GM12878 (cell line): ENCODE measurements at regions not wholly inside any gene's neighbourhood (a gene's known extent, or its start where the extent isn't known, plus 50 kb on each side); places are given as distances from the start of the nearest gene placed in this dataset.

Source experiments
- ATAC-seq: fragments of 200-7000 bp; cut with Tn5 transposase; 3 replicates; pipeline ENCODE4 v1.9.1; 2020; ENCODE audit warnings: mild to moderate bottlenecking, moderate library complexity
- BruUV-seq: library from RNA; stranded (reverse); fragments of 400-500 nt; replicated peaks from 2 replicates; lab custom pipeline; 2021; lab: Mats Ljungman, UMichigan
- CTCF ChIA-PET: fragments of 300-600 bp; sonication (Branson Sonifier 250); formaldehyde crosslinking; extraction: SDS; loops from one replicate; lab custom pipeline; 2021; ENCODE audit warnings: inconsistent platforms; lab: Yijun Ruan, JAX
- POLR2A ChIA-PET: fragments of 350-600 bp; formaldehyde crosslinking; extraction: SDS; loops from one replicate; lab custom pipeline; 2021; ENCODE audit warnings: inconsistent platforms; lab: Charles Lee
- RAD21 ChIA-PET: fragments of 300-600 bp; sonication (Branson Sonifier 250); formaldehyde crosslinking; loops from one replicate; lab custom pipeline; 2023; ENCODE audit warnings: antibody characterized with exemption; ENCODE audit not compliant: unreplicated experiment; lab: Charles Lee
- SMC1A ChIA-PET: fragments of 300-600 bp; sonication (Branson Sonifier 250); formaldehyde crosslinking; loops from one replicate; lab custom pipeline; 2023; ENCODE audit not compliant: unreplicated experiment, uncharacterized antibody; lab: Charles Lee
- DNase-seq: peaks from one replicate; pipeline ENCODE4 v3.0.0-alpha.2; 2011; ENCODE audit warnings: low read depth, low spot score
- FAIRE-seq: peaks from 3 replicates; lab custom pipeline; 2011; peaks lifted over from hg19 to GRCh38; lab: Jason Lieb, UNC
- H2AFZ ChIP-seq: 2 replicates; pipeline ENCODE4 v1.6.0; 2011; ENCODE audit warnings: low read depth, low read length, control low read depth; ENCODE audit not compliant: control insufficient read depth
- H3K27ac ChIP-seq: 2 replicates; pipeline ENCODE4 v1.5.1; 2011; ENCODE audit warnings: control low read depth; ENCODE audit not compliant: control insufficient read depth, insufficient read depth
- H3K27me3 ChIP-seq, 2 experiments: replicated peaks in 1 of 2; 2 replicates each; pipeline versions ENCODE4 v1.6.0 to v1.6.1; 2011; ENCODE audit warnings: low read length in 1 of 2; ENCODE audit not compliant: control insufficient read depth in 2 of 2, insufficient read depth in 2 of 2
- H3K36me3 ChIP-seq, 2 experiments: 2 replicates each; pipeline ENCODE4 v1.5.1; 2011; ENCODE audit warnings: low read length in 1 of 2; ENCODE audit not compliant: control insufficient read depth in 2 of 2, insufficient read depth in 2 of 2
- H3K4me1 ChIP-seq: 2 replicates; pipeline ENCODE4 v1.6.1; 2011; ENCODE audit warnings: mild to moderate bottlenecking, low read length, moderate library complexity, mixed read lengths; ENCODE audit not compliant: control insufficient read depth, insufficient read depth
- H3K4me2 ChIP-seq: 2 replicates; pipeline ENCODE4 v1.6.0; 2011; ENCODE audit warnings: control low read depth; ENCODE audit not compliant: control insufficient read depth, insufficient read depth
- H3K4me3 ChIP-seq: fragments of 200-600 bp; sonication (generic); 2 replicates; pipeline ENCODE4 v1.5.1; 2016
- H3K79me2 ChIP-seq: 2 replicates; pipeline ENCODE4 v1.6.0; 2011; ENCODE audit warnings: low read length; ENCODE audit not compliant: control insufficient read depth, insufficient read depth
- H3K9ac ChIP-seq: 2 replicates; pipeline ENCODE4 v1.8.0; 2011; ENCODE audit warnings: low read length, control low read depth, mixed read lengths; ENCODE audit not compliant: control insufficient read depth, insufficient read depth
- H3K9me3 ChIP-seq: replicated peaks from 3 replicates; pipeline ENCODE4 v1.5.1; 2011; ENCODE audit warnings: mild to moderate bottlenecking, low read length; ENCODE audit not compliant: control insufficient read depth, insufficient read depth
- H4K20me1 ChIP-seq: 2 replicates; pipeline ENCODE4 v1.6.0; 2011; ENCODE audit not compliant: control insufficient read depth, insufficient read depth
- ASH2L ChIP-seq: fragments of 300-600, 200-600 bp; sonication (generic); IDR thresholded peaks from 2 replicates; pipeline ENCODE4 v1.6.1; 2017; ENCODE audit warnings: low read depth, mild to moderate bottlenecking, borderline replicate concordance
- HCFC1 ChIP-seq: fragments of 150-350 bp; IDR thresholded peaks from 2 replicates; pipeline ENCODE4 v1.6.1; 2014; ENCODE audit warnings: low read length
- IRF4 ChIP-seq: IDR thresholded peaks from 2 replicates; pipeline ENCODE4 v1.6.1; 2011; ENCODE audit warnings: low read depth, low read length
- KAT2A ChIP-seq: conservative IDR thresholded peaks from 2 replicates; pipeline ENCODE4 v1.6.1; 2011; ENCODE audit warnings: low read depth, low read length; ENCODE audit not compliant: control insufficient read depth
- MEF2A ChIP-seq: IDR thresholded peaks from 2 replicates; pipeline ENCODE4 v1.6.1; 2011; ENCODE audit warnings: low read depth, mild to moderate bottlenecking, low read length, moderate library complexity; ENCODE audit not compliant: insufficient read depth
- MLLT1 ChIP-seq: fragments of 450-650 bp; IDR thresholded peaks from 2 replicates; pipeline ENCODE4 v1.6.1; 2016; ENCODE audit warnings: mild to moderate bottlenecking
- TCF12 ChIP-seq: IDR thresholded peaks from 2 replicates; pipeline ENCODE4 v1.6.1; 2011; ENCODE audit warnings: low read depth, mild to moderate bottlenecking, low read length
- ZNF217 ChIP-seq: fragments of 450-650 bp; IDR thresholded peaks from 2 replicates; pipeline ENCODE4 v1.6.1; 2017; ENCODE audit warnings: antibody characterized with exemption, mild to moderate bottlenecking
- ZNF24 ChIP-seq: fragments of 450-650 bp; IDR thresholded peaks from 2 replicates; pipeline ENCODE4 v1.6.1; 2017; ENCODE audit warnings: antibody characterized with exemption, mild to moderate bottlenecking
- WGBS: methylation state at CpG from one replicate; pipeline ENCODE4 v1.1.6; 2016; ENCODE audit warnings: low lambda C conversion rate; ENCODE audit not compliant: insufficient replicate concordance, insufficient coverage; ENCODE audit errors: missing lambda C conversion rate; 5-methylcytosine and 5-hydroxymethylcytosine counted together
- in situ Hi-C: fragments of 300-500 bp; cut with MboI; formaldehyde crosslinking; loops from 9 replicates; pipeline ENCODE4 v1.14.3; 2018; ENCODE audit warnings: mixed read lengths
- intact Hi-C: fragments of 100-400 bp; cut with micrococcal nuclease; formaldehyde crosslinking; loops from one replicate; pipeline ENCODE4 v1.14.2; 2022; ENCODE audit not compliant: unreplicated experiment
- TF ChIP-seq, protein P1 (sequence below): fragments of 450-650 bp; IDR thresholded peaks from 2 replicates; pipeline ENCODE4 v1.6.1; 2017; ENCODE audit warnings: mild to moderate bottlenecking

DNA sequence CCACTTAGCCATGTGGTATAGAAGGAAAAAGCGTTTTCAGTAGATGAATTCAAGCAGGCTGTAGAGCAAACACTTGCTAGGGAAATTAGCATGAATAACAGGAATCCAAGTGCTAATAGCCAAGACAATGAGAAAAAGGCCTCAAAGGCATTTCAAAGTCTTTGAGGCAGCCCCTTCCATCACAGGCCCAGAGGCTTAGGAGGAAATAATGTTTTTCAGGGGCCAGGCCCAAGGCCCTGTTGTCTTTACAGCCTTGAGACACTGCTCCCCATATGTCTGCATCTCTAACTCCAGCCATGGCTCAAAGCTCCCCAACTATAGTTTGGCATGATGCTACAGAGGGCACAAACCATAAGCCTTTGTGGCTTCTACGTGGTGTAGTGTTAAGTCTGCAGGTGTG, 563.5 kb downstream of the TAF11L14 start:
- H3K27ac ChIP-seq: no peak overlapping the region
- 2% methylated on average over 2 of the region's 2 CpGs for WGBS
- H3K9me3 ChIP-seq: no peaks in the 10 kb centered on the region; the same call in 2 of the 3 replicates
- no TSS peak for BruUV-seq
- TF ChIP-seq HCFC1 (no peak), KAT2A (no peak), ZNF24 (no peak), MEF2A (no peak), ASH2L (no peak), IRF4 (no peak), ZNF217 (no peak)
- TF ChIP-seq, all 136 proteins: peak for 0
- Histone ChIP-seq H3K9ac (no peak overlapping the region), H3K79me2 (no peaks in the 10 kb centered on the region), H3K4me3 (no peak overlapping the region), H3K4me1 (no peaks in the 10 kb centered on the region), H4K20me1 (no peaks in the 10 kb centered on the region), H3K4me2 (no peak overlapping the region), H3K27me3 (no peaks in the 10 kb centered on the region), H3K36me3 (no peaks in the 10 kb centered on the region), H2AFZ (no peak overlapping the region)
- DNase-seq: no peak
- ChIA-PET SMC1A (no interaction called here), RAD21 (no interaction called here), POLR2A (no interaction called here), CTCF (no interaction called here)
- no peak for ATAC-seq
- in situ Hi-C loops (no loop called here), intact Hi-C loops (no loop called here)
- no peak for FAIRE-seq

- no peak for ATAC-seq
- RAD21 ChIA-PET: no interaction called here
- no TSS peak for BruUV-seq
- TF ChIP-seq, protein P1, sequence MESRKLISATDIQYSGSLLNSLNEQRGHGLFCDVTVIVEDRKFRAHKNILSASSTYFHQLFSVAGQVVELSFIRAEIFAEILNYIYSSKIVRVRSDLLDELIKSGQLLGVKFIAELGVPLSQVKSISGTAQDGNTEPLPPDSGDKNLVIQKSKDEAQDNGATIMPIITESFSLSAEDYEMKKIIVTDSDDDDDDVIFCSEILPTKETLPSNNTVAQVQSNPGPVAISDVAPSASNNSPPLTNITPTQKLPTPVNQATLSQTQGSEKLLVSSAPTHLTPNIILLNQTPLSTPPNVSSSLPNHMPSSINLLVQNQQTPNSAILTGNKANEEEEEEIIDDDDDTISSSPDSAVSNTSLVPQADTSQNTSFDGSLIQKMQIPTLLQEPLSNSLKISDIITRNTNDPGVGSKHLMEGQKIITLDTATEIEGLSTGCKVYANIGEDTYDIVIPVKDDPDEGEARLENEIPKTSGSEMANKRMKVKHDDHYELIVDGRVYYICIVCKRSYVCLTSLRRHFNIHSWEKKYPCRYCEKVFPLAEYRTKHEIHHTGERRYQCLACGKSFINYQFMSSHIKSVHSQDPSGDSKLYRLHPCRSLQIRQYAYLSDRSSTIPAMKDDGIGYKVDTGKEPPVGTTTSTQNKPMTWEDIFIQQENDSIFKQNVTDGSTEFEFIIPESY: no peak
- TF ChIP-seq MLLT1 (no peak), MEF2A (no peak), TCF12 (no peak)
Observed at GRCh38 chr5:18202164-18202563, 567.9 kb downstream of the TAF11L14 start.

More at GRCh38 chr5:18202164-18202563, 567.9 kb downstream of the TAF11L14 start:
- H3K9me3 ChIP-seq: no peaks in the 10 kb centered on the region; the same call in 2 of the 3 replicates
- no peak overlapping the region for H3K4me3 ChIP-seq
- no peak for DNase-seq
- ChIA-PET POLR2A (no interaction called here), SMC1A (no interaction called here), CTCF (no interaction called here)
- no peak overlapping the region for H2AFZ ChIP-seq
- no peaks in the 10 kb centered on the region for H3K36me3 ChIP-seq
- intact Hi-C loops: loop anchor here (10.0 kb wide), 1 partner anchor 63 kb away; no protein-coding TSS in a partner anchor
- no peaks in the 10 kb centered on the region for H3K79me2 ChIP-seq
- no peak overlapping the region for H3K27ac ChIP-seq
- FAIRE-seq: no peak
- H3K4me1 ChIP-seq: no peaks in the 10 kb centered on the region
- no peaks in the 10 kb centered on the region for H3K27me3 ChIP-seq
- no peak overlapping the region for H3K9ac ChIP-seq
- H3K4me2 ChIP-seq: no peak overlapping the region
- no peaks in the 10 kb centered on the region for H4K20me1 ChIP-seq
- WGBS: 0% methylated on average over 2 of the region's 2 CpGs
- in situ Hi-C loops: no loop called here
